Choroid plexus epithelial cell (primary cell): ENCODE measurements at regions not wholly inside any gene's neighbourhood (a gene's known extent, or its start where the extent isn't known, plus 50 kb on each side); places are given as distances from the start of the nearest gene placed in this dataset.

Source experiments
- DNase-seq: peaks from one replicate; pipeline ENCODE4 v3.0.0-alpha.2; 2010; ENCODE audit warnings: low read depth
- H3K4me3 ChIP-seq: 2 replicates; pipeline ENCODE4 v1.5.1; 2011; ENCODE audit warnings: low read depth, mild to moderate bottlenecking, control low read depth, low read length, moderate library complexity
- TF ChIP-seq, protein P1 (sequence below): conservative IDR thresholded peaks from 2 replicates; pipeline ENCODE4 v1.5.1; 2011; ENCODE audit warnings: low read depth, mild to moderate bottlenecking, control low read depth, inconsistent platforms, low read length, moderate library complexity

DNA sequence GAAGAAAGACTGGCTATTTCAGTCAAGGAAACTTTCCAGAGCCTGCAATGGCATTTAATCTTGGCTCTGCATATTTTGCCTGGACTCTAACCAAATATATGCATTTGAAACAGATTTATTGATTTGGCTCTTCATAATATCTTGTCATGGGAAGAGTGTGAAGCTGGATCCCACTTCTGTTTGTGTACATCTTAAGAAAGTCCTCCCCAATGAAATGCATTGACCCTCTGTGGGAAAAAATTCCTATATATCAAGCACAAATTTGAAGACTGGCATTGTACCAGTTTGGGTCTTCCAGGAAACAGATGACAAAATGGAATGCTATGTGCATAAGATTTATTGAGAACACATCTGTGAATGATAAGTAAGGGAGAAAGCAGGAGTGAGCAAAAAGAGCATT lies 897.3 kb upstream of the TENM3 start:
- DNase-seq = no peak
- H3K4me3 ChIP-seq = no peak overlapping the region
- TF ChIP-seq, protein P1, sequence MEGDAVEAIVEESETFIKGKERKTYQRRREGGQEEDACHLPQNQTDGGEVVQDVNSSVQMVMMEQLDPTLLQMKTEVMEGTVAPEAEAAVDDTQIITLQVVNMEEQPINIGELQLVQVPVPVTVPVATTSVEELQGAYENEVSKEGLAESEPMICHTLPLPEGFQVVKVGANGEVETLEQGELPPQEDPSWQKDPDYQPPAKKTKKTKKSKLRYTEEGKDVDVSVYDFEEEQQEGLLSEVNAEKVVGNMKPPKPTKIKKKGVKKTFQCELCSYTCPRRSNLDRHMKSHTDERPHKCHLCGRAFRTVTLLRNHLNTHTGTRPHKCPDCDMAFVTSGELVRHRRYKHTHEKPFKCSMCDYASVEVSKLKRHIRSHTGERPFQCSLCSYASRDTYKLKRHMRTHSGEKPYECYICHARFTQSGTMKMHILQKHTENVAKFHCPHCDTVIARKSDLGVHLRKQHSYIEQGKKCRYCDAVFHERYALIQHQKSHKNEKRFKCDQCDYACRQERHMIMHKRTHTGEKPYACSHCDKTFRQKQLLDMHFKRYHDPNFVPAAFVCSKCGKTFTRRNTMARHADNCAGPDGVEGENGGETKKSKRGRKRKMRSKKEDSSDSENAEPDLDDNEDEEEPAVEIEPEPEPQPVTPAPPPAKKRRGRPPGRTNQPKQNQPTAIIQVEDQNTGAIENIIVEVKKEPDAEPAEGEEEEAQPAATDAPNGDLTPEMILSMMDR = no peak

GRCh38 chr4:181350615-181351415 lies 892.4 kb upstream of the TENM3 start:
- peak; percentile 9 for DNase-seq
- TF ChIP-seq, protein P1 = no peak
- no peak overlapping the region for H3K4me3 ChIP-seq

- no peak overlapping the region for H3K4me3 ChIP-seq
- TF ChIP-seq, protein P1 = no peak
- DNase-seq = no peak
These were observed 878.7 kb upstream of the TENM3 start for GRCh38 chr4:181364504-181364903.

- no peak for DNase-seq
- H3K4me3 ChIP-seq = no peak overlapping the region
- TF ChIP-seq, protein P1 = no peak
These were observed 877.5 kb upstream of the TENM3 start for GRCh38 chr4:181365671-181366070.

GRCh38 chr4:181372014-181372413 lies 871.2 kb upstream of the TENM3 start:
- DNase-seq = no peak
- TF ChIP-seq, protein P1 = no peak
- no peak overlapping the region for H3K4me3 ChIP-seq

- no peak for DNase-seq
These were observed 867.1 kb upstream of the TENM3 start for GRCh38 chr4:181376058-181376457.

More at GRCh38 chr4:181376058-181376457, 867.1 kb upstream of the TENM3 start:
- H3K4me3 ChIP-seq = no peak overlapping the region
- TF ChIP-seq, protein P1 = no peak
